ENCODE measurements at regions not wholly inside any gene's neighbourhood (a gene's known extent, or its start where the extent isn't known, plus 50 kb on each side); places are given as distances from the start of the nearest gene placed in this dataset.
"Not testable (repeated sequence)": the region's sequence is repeated elsewhere in the genome, so short reads cannot be mapped to it uniquely, and the experiment has no call there.

DNA sequence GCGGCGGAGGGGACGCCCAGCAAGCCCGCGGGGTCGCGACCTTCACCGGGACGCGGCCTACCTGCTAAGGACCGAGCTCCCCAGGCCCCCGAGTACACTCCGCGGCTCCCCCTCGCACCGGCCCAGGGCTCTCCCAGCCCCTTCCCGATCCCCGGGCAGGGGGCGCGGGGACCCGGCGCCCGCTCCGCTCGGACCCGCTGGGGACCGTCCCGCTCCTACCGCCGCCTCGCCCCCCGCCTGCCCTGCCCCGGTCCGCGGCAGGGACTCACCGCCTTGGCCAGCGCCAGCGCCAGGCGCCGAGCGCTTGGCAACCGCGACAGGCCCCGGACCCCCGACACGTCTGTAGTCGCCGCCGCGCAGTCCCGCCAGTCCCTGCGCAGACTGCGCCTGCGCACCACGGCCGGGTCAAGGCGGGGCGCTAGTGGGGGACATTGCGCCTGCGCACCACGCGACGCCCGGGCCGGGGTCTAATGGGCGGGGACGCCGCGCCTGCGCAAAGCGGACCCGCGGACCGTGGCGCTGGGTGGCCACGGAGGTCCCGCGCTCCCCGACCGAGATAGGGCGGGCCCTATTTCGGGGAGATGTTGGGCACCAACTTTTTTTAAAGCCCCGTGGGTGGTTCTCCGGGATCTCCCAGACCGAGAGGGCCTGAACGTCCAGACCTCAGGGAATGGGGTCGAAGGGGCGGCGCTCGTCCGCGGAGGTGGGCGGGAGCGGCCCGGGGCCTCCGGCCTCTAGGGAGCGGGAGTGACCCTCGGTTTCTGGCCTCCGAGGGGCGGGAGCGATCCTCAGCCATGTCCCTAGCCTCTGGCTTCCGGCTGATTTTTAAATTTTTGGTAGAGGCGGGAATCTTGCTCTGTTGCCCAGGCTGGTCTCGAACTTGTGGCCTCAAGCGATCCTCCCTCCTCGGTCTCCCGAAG lies 81.8 kb upstream of the TNK2 start:
- CTCF ChIA-PET; H3K4me1 Mint-ChIP-seq (ENCODE audit: insufficient read depth, unreplicated experiment); H3K36me3 Mint-ChIP-seq (ENCODE audit: insufficient read depth, unreplicated experiment); BruUV-seq (replicated peaks); POLR2A ChIA-PET; H3K9me3 Mint-ChIP-seq (ENCODE audit: unreplicated experiment); H3K27ac Mint-ChIP-seq (ENCODE audit: low read depth, unreplicated experiment); H3K27me3 Mint-ChIP-seq (ENCODE audit: insufficient read depth, unreplicated experiment): not testable (repeated sequence)
- H3K4me3 Mint-ChIP-seq (ENCODE audit: unreplicated experiment): peak overlapping the region; percentile 64
- intact Hi-C loops (cut with micrococcal nuclease): loop anchor here (5.0 kb wide), 2 partner anchors 73 to 133 kb away; no protein-coding TSS in a partner anchor
- peak; percentile 78 for DNase-seq (ENCODE audit: unreplicated experiment)

DNA sequence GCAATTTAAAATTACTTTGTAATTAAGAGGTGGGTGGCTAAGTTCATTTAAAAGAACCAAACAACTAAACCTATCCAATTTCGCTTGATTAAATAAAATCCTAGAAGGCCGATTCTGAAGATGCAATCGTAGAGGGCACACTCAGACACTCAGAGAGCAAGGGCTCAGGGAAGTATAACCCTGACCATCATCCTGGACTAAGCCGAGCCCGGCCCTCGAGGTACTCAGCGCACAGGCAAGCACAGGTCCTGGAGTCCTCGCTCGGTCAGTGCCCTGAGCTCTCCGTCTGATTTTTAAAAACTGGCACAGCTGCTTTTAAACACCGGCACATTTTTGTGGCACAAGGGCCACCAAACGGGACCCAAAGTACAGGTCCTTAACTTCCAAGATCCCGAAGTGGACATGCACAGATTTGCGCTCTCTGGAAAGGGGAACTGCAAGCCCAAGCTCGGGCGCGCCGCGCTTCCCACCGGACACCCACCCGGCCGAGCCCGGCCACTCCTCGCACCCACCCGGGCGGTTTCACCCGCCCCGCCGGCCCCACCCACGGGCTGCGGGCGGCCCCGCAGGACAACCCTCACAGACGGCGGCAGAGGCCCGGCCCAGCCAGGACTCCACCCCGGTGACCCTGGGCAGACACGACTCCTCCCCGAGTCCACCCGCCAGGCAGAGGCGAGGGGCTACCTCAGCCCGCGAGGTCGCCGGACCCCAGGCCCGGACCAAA lies 81.0 kb upstream of the TNK2 start:
- peak; percentile 5 for DNase-seq (ENCODE audit: unreplicated experiment)
- H3K36me3 Mint-ChIP-seq (ENCODE audit: insufficient read depth, unreplicated experiment); H3K9me3 Mint-ChIP-seq (ENCODE audit: unreplicated experiment); H3K27me3 Mint-ChIP-seq (ENCODE audit: insufficient read depth, unreplicated experiment); intact Hi-C loops (cut with micrococcal nuclease); H3K27ac Mint-ChIP-seq (ENCODE audit: low read depth, unreplicated experiment); CTCF ChIA-PET; POLR2A ChIA-PET; H3K4me1 Mint-ChIP-seq (ENCODE audit: insufficient read depth, unreplicated experiment); BruUV-seq (replicated peaks): not testable (repeated sequence)
- peak overlapping the region; percentile 44 for H3K4me3 Mint-ChIP-seq (ENCODE audit: unreplicated experiment)

DNA sequence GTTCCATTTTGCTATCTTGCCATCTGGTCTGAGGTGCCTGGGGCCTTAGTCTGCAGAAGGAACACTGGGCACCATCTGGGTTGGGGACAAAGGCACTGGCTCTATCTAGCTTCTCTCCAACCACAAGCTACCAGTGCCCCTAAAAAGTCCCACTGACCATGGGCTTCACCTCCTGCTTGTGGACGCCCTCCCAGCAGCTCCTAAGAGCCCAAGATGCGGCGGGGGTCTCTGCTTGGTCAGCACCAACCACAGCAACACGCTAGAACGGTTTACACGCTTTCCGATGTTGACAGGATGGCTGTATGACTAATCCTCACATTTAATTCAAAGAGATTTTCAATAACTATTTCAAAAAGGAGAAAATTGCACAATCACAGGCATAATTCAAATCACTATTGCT lies 80.4 kb upstream of the TNK2 start:
- H3K27me3 Mint-ChIP-seq (ENCODE audit: insufficient read depth, unreplicated experiment); BruUV-seq (replicated peaks); H3K4me1 Mint-ChIP-seq (ENCODE audit: insufficient read depth, unreplicated experiment); POLR2A ChIA-PET; DNase-seq (ENCODE audit: unreplicated experiment); intact Hi-C loops (cut with micrococcal nuclease); H3K27ac Mint-ChIP-seq (ENCODE audit: low read depth, unreplicated experiment); H3K36me3 Mint-ChIP-seq (ENCODE audit: insufficient read depth, unreplicated experiment); H3K9me3 Mint-ChIP-seq (ENCODE audit: unreplicated experiment): not testable (repeated sequence)
- H3K4me3 Mint-ChIP-seq (ENCODE audit: unreplicated experiment): peak overlapping the region; percentile 44
- CTCF ChIA-PET: interaction anchor here (0.6 kb wide), 1 partner anchor 73 kb away, joined by 3 read pairs; no protein-coding TSS in a partner anchor

DNA sequence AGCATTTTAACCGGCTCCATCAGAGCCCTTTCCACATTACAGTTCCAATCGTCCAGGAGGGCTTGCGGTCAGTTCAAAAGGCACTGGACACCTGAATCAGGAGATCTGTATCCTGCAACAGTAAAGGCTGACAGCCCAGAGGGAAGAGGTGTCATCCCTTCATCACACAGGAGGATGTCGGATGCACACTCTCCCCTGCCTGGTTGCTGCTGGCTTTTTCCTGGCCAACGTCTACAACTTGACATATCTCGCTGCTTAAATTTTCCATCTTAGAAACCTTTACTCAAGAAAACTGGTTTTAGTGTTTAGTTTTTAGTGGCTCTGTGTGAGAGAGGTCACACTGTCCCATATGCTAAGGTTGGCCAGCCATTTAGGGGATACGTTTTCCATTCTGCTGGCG lies 78.7 kb upstream of the TNK2 start:
- BruUV-seq (replicated peaks); DNase-seq (ENCODE audit: unreplicated experiment); CTCF ChIA-PET; H3K27ac Mint-ChIP-seq (ENCODE audit: low read depth, unreplicated experiment); POLR2A ChIA-PET; H3K4me1 Mint-ChIP-seq (ENCODE audit: insufficient read depth, unreplicated experiment); H3K27me3 Mint-ChIP-seq (ENCODE audit: insufficient read depth, unreplicated experiment); H3K4me3 Mint-ChIP-seq (ENCODE audit: unreplicated experiment); H3K9me3 Mint-ChIP-seq (ENCODE audit: unreplicated experiment); intact Hi-C loops (cut with micrococcal nuclease): not testable (repeated sequence)
- H3K36me3 Mint-ChIP-seq (ENCODE audit: insufficient read depth, unreplicated experiment): peaks cover 17% of the 10 kb centered on the region

DNA sequence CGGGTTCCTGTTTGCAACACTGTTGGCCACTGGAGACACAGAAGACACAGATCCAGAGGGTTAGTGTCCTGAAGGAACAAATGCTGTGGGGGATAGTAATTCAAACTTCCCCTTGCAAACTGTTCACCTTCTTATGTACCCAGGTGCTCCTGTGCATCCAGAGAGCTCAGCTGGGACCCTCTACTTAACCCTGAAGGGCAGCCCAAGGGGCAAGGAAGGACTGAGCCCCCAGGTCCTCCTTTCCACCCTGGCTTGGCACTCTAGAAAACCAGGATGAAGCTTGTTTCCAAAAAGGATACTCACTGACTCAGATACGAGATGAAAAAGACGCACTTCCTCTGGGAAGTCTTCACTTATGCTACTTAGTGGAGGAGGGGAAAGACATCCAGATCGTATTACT lies 78.2 kb upstream of the TNK2 start:
- H3K9me3 Mint-ChIP-seq (ENCODE audit: unreplicated experiment); DNase-seq (ENCODE audit: unreplicated experiment); BruUV-seq (replicated peaks); CTCF ChIA-PET; H3K27me3 Mint-ChIP-seq (ENCODE audit: insufficient read depth, unreplicated experiment); POLR2A ChIA-PET; intact Hi-C loops (cut with micrococcal nuclease); H3K4me3 Mint-ChIP-seq (ENCODE audit: unreplicated experiment); H3K4me1 Mint-ChIP-seq (ENCODE audit: insufficient read depth, unreplicated experiment); H3K27ac Mint-ChIP-seq (ENCODE audit: low read depth, unreplicated experiment): not testable (repeated sequence)
- H3K36me3 Mint-ChIP-seq (ENCODE audit: insufficient read depth, unreplicated experiment): peaks cover 17% of the 10 kb centered on the region

DNA sequence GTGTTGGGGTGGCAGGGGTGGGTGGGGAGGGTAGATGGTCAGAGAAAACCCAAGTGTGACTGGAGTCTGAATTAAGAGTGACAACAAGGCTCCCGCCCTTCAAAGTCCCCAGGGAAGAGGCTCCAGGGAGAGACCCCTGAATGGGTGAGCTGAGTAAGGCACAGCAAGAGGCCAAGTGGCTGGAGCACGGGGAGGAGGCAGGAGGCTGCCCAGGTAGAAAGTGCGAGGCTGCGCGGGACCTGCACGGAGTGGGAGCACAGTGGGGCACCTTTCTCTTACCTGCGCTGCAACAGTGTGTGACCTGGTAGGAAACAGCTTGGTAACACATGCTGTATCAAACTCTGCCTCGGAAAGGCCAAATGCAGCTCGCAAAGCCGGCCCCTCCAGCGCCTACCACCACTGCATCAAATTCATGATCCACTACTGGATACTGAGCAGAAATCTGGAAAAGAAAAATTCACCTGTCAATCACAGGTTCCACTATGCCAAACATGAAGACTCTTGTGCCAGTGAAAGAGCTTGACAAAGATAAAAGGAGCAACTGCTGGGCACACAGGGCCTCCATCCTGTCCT lies 77.1 kb upstream of the TNK2 start:
- DNase-seq (ENCODE audit: unreplicated experiment); POLR2A ChIA-PET; intact Hi-C loops (cut with micrococcal nuclease); BruUV-seq (replicated peaks); H3K4me1 Mint-ChIP-seq (ENCODE audit: insufficient read depth, unreplicated experiment); H3K4me3 Mint-ChIP-seq (ENCODE audit: unreplicated experiment); H3K27ac Mint-ChIP-seq (ENCODE audit: low read depth, unreplicated experiment); H3K9me3 Mint-ChIP-seq (ENCODE audit: unreplicated experiment); CTCF ChIA-PET; H3K27me3 Mint-ChIP-seq (ENCODE audit: insufficient read depth, unreplicated experiment): not testable (repeated sequence)
- H3K36me3 Mint-ChIP-seq (ENCODE audit: insufficient read depth, unreplicated experiment): peaks cover 18% of the 10 kb centered on the region

DNA sequence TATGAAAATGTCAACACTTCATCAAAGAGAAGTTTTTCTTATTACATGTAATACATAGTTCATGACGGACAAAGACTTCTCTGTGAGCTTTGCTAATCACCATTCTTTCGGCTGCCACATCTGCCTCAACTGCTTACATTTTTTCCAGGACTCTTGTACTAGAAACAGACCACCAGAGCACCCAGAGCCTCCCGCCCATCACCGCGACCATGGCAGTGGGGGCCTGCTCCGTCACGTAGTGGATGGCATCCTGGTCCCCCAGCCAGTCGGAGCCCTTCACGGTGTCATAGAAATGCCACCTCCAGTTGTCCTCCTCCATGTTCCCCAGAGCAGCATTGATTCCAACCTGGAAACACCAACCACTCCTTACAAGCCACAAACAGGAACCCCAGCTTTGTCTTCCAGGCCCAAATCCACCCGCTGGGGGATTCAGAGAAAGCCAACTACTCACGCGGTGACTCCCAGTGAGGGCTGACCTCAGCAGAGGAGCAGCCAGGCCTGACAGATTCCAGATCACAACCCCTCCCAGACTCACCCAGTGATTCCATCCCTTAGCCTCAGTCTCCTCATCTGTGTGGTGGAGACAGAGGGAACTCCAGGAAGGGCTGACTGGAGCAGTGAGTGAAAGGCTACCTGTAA lies 76.2 kb upstream of the TNK2 start:
- H3K27me3 Mint-ChIP-seq (ENCODE audit: insufficient read depth, unreplicated experiment); DNase-seq (ENCODE audit: unreplicated experiment); H3K4me1 Mint-ChIP-seq (ENCODE audit: insufficient read depth, unreplicated experiment); H3K9me3 Mint-ChIP-seq (ENCODE audit: unreplicated experiment); POLR2A ChIA-PET; BruUV-seq (replicated peaks); CTCF ChIA-PET; intact Hi-C loops (cut with micrococcal nuclease); H3K4me3 Mint-ChIP-seq (ENCODE audit: unreplicated experiment); H3K27ac Mint-ChIP-seq (ENCODE audit: low read depth, unreplicated experiment): not testable (repeated sequence)
- peaks cover 26% of the 10 kb centered on the region for H3K36me3 Mint-ChIP-seq (ENCODE audit: insufficient read depth, unreplicated experiment)

DNA sequence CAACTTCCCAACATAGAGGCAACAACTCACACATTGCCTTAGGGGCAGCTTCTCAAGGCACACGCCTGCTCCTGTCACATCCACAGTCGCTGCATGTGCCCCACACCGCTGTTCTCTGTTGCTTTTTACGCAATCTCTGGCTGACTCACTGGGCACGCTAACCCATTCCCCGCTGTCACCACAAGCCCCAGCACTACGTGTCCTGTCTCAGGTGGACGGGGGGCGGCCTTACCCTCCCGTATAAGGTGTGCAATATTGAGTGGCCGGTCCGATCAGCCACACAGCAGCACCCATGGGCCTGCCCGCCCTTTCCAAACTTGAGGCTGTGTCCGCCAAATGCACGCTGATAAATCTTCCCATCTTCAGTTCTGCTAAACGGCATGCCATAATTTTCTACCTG lies 75.5 kb upstream of the TNK2 start:
- H3K4me3 Mint-ChIP-seq (ENCODE audit: unreplicated experiment); CTCF ChIA-PET; intact Hi-C loops (cut with micrococcal nuclease); H3K27me3 Mint-ChIP-seq (ENCODE audit: insufficient read depth, unreplicated experiment); H3K27ac Mint-ChIP-seq (ENCODE audit: low read depth, unreplicated experiment); POLR2A ChIA-PET; H3K4me1 Mint-ChIP-seq (ENCODE audit: insufficient read depth, unreplicated experiment); H3K9me3 Mint-ChIP-seq (ENCODE audit: unreplicated experiment); BruUV-seq (replicated peaks): not testable (repeated sequence)
- DNase-seq (ENCODE audit: unreplicated experiment): peak; percentile 67
- peaks cover 32% of the 10 kb centered on the region for H3K36me3 Mint-ChIP-seq (ENCODE audit: insufficient read depth, unreplicated experiment)

DNA sequence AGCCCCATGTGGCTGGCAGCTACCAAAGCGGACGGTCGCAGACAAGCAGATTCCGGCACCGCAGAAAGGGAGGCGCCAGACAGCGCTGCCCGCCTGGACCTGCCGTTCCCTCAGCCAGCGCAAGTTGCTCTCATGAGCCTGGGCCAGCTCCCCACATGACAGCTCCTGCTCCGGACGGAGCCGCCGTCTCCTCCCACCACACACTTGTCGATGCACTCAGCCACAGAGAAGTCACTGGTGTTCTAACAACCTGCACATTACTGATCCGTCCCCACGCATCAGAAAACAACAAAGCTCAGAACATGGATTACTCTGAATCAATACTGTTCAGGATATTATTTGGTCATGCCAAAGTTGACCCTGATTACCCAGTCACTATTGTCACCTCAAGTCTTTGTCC lies 74.4 kb upstream of the TNK2 start:
- CTCF ChIA-PET; intact Hi-C loops (cut with micrococcal nuclease); H3K9me3 Mint-ChIP-seq (ENCODE audit: unreplicated experiment); H3K4me3 Mint-ChIP-seq (ENCODE audit: unreplicated experiment); BruUV-seq (replicated peaks); H3K4me1 Mint-ChIP-seq (ENCODE audit: insufficient read depth, unreplicated experiment); H3K27ac Mint-ChIP-seq (ENCODE audit: low read depth, unreplicated experiment); DNase-seq (ENCODE audit: unreplicated experiment); H3K27me3 Mint-ChIP-seq (ENCODE audit: insufficient read depth, unreplicated experiment); POLR2A ChIA-PET: not testable (repeated sequence)
- H3K36me3 Mint-ChIP-seq (ENCODE audit: insufficient read depth, unreplicated experiment): peaks cover 42% of the 10 kb centered on the region
